GM12878 (cell line): ENCODE measurements at regions not wholly inside any gene's neighbourhood (a gene's known extent, or its start where the extent isn't known, plus 50 kb on each side); places are given as distances from the start of the nearest gene placed in this dataset.

Experiments used
- ATF2 ChIP-seq: IDR thresholded peaks from 2 replicates; pipeline ENCODE4 v1.6.1; 2012; ENCODE audit warnings: low read length, inconsistent platforms
- CHD2 ChIP-seq: IDR thresholded peaks from 2 replicates; pipeline ENCODE4 v1.6.1; 2011; ENCODE audit warnings: low read depth, low read length, improper control_type of control experiment, borderline replicate concordance
- E4F1 ChIP-seq: fragments of 450-650 bp; IDR thresholded peaks from 2 replicates; pipeline ENCODE4 v1.6.1; 2018; ENCODE audit warnings: borderline replicate concordance, mild to moderate bottlenecking; ENCODE audit not compliant: partially characterized antibody
- EGR1 ChIP-seq, 2 experiments: IDR thresholded peaks; 1 replicate in 1 of 2; 2 replicates in 1 of 2; pipeline ENCODE4 v1.6.1; 2011 to 2012; ENCODE audit warnings: low read depth in 2 of 2, low read length in 2 of 2, borderline replicate concordance in 1 of 2, mild to moderate bottlenecking in 1 of 2, moderate library complexity in 1 of 2
- EP300 ChIP-seq, 2 experiments: fragments of 150-350 bp in 1 of 2; IDR thresholded peaks; 2 replicates each; pipeline ENCODE4 v1.6.1; 2011 to 2012; ENCODE audit warnings: low read depth in 2 of 2, low read length in 2 of 2, borderline replicate concordance in 1 of 2, improper control_type of control experiment in 1 of 2, inconsistent platforms in 1 of 2; ENCODE audit not compliant: control insufficient read depth in 1 of 2
- GATAD2B ChIP-seq: fragments of 450-650 bp; conservative IDR thresholded peaks from 2 replicates; pipeline ENCODE4 v1.6.1; 2017; ENCODE audit warnings: low read depth, mild to moderate bottlenecking, moderate library complexity
- IRF4 ChIP-seq: IDR thresholded peaks from 2 replicates; pipeline ENCODE4 v1.6.1; 2011; ENCODE audit warnings: low read depth, low read length
- LARP7 ChIP-seq: fragments of 450-650 bp; IDR thresholded peaks from 2 replicates; pipeline ENCODE4 v1.6.1; 2017; ENCODE audit warnings: mild to moderate bottlenecking
- MTA2 ChIP-seq: fragments of 450-650 bp; IDR thresholded peaks from 2 replicates; pipeline ENCODE4 v1.6.1; 2016; ENCODE audit warnings: low read depth, mild to moderate bottlenecking, moderate library complexity
- PKNOX1 ChIP-seq: fragments of 450-650 bp; IDR thresholded peaks from 2 replicates; pipeline ENCODE4 v1.6.1; 2016; ENCODE audit warnings: mild to moderate bottlenecking
- POLR2AphosphoS5 ChIP-seq: IDR thresholded peaks from 2 replicates; pipeline ENCODE4 v1.6.1; 2011; ENCODE audit warnings: mild to moderate bottlenecking, low read length, inconsistent platforms
- PRDM15 ChIP-seq: fragments of 450-650 bp; formaldehyde crosslinking; IDR thresholded peaks from 2 replicates; pipeline ENCODE4 v1.4.0; 2020; ENCODE audit warnings: mild to moderate bottlenecking, moderate library complexity
- RELA ChIP-seq: fragments of 450-650 bp; IDR thresholded peaks from 2 replicates; pipeline ENCODE4 v1.8.0; 2014; ENCODE audit warnings: borderline replicate concordance; ENCODE audit not compliant: partially characterized antibody
- RELB ChIP-seq: fragments of 450-650 bp; IDR thresholded peaks from 2 replicates; pipeline ENCODE4 v1.6.1; 2017; ENCODE audit warnings: low read depth, mild to moderate bottlenecking, moderate library complexity
- SMAD5 ChIP-seq: IDR thresholded peaks from 2 replicates; pipeline ENCODE4 v1.6.1; 2016; ENCODE audit warnings: antibody characterized with exemption, low read depth
- SUPT20H ChIP-seq: IDR thresholded peaks from 2 replicates; pipeline ENCODE4 v1.6.1; 2011; ENCODE audit warnings: low read depth, mild to moderate bottlenecking, low read length, moderate library complexity, borderline replicate concordance; ENCODE audit not compliant: control insufficient read depth
- USF1 ChIP-seq: IDR thresholded peaks from 2 replicates; pipeline ENCODE4 v1.6.1; 2011; ENCODE audit warnings: borderline replicate concordance, low read depth, mild to moderate bottlenecking, moderate library complexity, mixed read lengths, low read length; ENCODE audit not compliant: insufficient read depth; ENCODE audit errors: extremely low read length

- TF ChIP-seq EGR1 (IDR thresholded peaks at IDR 0.05; ENCODE audit: borderline replicate concordance in 1 of 2, low read depth in 2 of 2, low read length in 2 of 2) (no peak), IRF4 (no peak), CHD2 (peak; percentile 38; the same call in 1 of the 2 replicates), POLR2AphosphoS5 (0 out of 2 replicates have a peak, but pooled peaks have one; percentile 61), SUPT20H (no peak), PKNOX1 (peak; percentile 20; the same call in 1 of the 2 replicates), PRDM15 (CRISPR knock-in tag) (no peak), EP300 (IDR thresholded peaks at IDR 0.05; ENCODE audit: borderline replicate concordance in 1 of 2, control insufficient read depth in 1 of 2, low read depth in 2 of 2, low read length in 2 of 2) (peak; percentile 45 to 91; a peak in 3 of 4 replicates), SMAD5 (no peak), LARP7 (no peak), USF1 (no peak), RELB (no peak), ATF2 (no peak), GATAD2B (no peak), E4F1 (no peak), RELA (no peak), MTA2 (peak; percentile 52; the same call in 1 of the 2 replicates)
Observed at GRCh38 chr7:131100357-131101054, 227.2 kb upstream of the MKLN1 start (continued).
